ENCODE measurements at regions not wholly inside any gene's neighbourhood (a gene's known extent, or its start where the extent isn't known, plus 50 kb on each side); places are given as distances from the start of the nearest gene placed in this dataset.

- DNase-seq (ENCODE audit: low spot score) = no peak
- no peak for TF ChIP-seq CTCF (IDR thresholded peaks at IDR 0.05; ENCODE audit: borderline replicate concordance, control extremely low read depth, extremely low read depth, insufficient read depth, missing control alignments)
- in situ Hi-C loops (cut with MboI; ENCODE audit: low sequenced_read_pairs, unreplicated experiment) = no loop called here
These were observed 64.8 kb upstream of the MAL start for GRCh38 chr2:94960751-94961150.

- in situ Hi-C loops (cut with MboI; ENCODE audit: low sequenced_read_pairs, unreplicated experiment) = no loop called here
- TF ChIP-seq CTCF (IDR thresholded peaks at IDR 0.05; ENCODE audit: borderline replicate concordance, control extremely low read depth, extremely low read depth, insufficient read depth, missing control alignments) = no peak
- DNase-seq (ENCODE audit: low spot score) = no peak
These were observed 61.3 kb upstream of the MAL start for GRCh38 chr2:94964193-94964592.

GRCh38 chr2:94966689-94967088 is 58.8 kb upstream of the MAL start:
- no peak for DNase-seq (ENCODE audit: low spot score)
- TF ChIP-seq CTCF (IDR thresholded peaks at IDR 0.05; ENCODE audit: borderline replicate concordance, control extremely low read depth, extremely low read depth, insufficient read depth, missing control alignments) = no peak
- in situ Hi-C loops (cut with MboI; ENCODE audit: low sequenced_read_pairs, unreplicated experiment) = no loop called here

GRCh38 chr2:94970353-94970752 is 55.2 kb upstream of the MAL start:
- no peak for TF ChIP-seq CTCF (IDR thresholded peaks at IDR 0.05; ENCODE audit: borderline replicate concordance, control extremely low read depth, extremely low read depth, insufficient read depth, missing control alignments)
- in situ Hi-C loops (cut with MboI; ENCODE audit: low sequenced_read_pairs, unreplicated experiment) = no loop called here
- DNase-seq (ENCODE audit: low spot score) = no peak
